GM13977 (cell line): ENCODE measurements at regions not wholly inside any gene's neighbourhood (a gene's known extent, or its start where the extent isn't known, plus 50 kb on each side); places are given as distances from the start of the nearest gene placed in this dataset.

Experiments used
- DNase-seq: peaks from one replicate; pipeline ENCODE4 v3.0.0; 2012; ENCODE audit warnings: low spot score
- CTCF ChIP-seq: IDR thresholded peaks from 2 replicates; pipeline ENCODE4 v1.5.1; 2012; ENCODE audit warnings: mild to moderate bottlenecking, control low read depth; ENCODE audit not compliant: insufficient read depth; ENCODE audit errors: extremely low read depth, missing control alignments
- in situ Hi-C: fragments of 300-500 bp; cut with MboI; formaldehyde crosslinking; loops from one replicate; pipeline ENCODE4 v1.12.0; 2022; ENCODE audit warnings: low sequenced_read_pairs, low pct_unique_long_range_greater_than_20kb, mixed read lengths, inconsistent platforms; ENCODE audit not compliant: unreplicated experiment

GRCh38 chr5:87499478-87500410, 87.0 kb upstream of the CCNH start:
- no peak for TF ChIP-seq CTCF
- in situ Hi-C loops, result no loop called here
- DNase-seq, result no peak
